ENCODE measurements at regions not wholly inside any gene's neighbourhood (a gene's known extent, or its start where the extent isn't known, plus 50 kb on each side); places are given as distances from the start of the nearest gene placed in this dataset.

DNA sequence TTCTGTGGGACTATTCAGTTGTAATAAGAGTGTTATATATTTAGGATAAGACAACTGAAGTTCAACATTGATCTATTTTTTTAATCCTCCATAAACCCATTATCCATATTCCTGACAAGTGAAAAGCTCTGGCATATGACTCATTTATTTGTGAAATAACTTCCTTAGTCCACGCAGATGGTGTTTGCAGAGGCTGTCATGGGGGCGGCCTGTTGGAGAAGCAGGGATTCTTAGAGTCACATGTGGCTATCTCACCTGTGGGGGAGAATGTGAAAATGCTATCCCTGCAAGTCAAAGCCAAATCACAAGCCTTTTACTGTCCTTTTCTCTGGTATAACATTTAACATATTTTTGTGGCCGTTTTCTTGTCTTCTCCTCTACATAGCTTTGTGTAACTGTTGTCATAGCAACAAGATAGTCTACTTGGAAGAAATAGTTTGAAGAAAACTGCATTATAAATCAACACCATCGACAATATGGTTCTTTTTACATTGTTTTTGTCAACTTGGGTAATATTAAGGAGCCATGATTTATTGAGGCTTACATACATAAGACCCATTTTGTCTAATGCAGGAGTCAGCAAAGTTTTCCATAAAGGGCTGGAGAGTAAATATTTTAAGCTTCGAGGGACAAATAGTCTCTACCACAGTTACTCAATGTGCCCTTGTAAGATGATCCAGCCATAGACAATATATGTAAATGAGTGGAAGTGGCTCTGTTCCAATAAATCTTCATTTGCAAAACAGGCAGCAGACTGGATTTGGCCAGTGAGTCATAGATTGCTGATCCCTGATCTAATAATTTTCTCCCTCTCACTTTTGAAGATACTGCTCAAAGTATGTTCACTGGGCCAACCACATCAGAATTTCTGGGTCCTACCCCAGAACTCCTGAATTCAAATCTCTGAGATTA, 395.0 kb downstream of the DTHD1 start:
- no peak overlapping the region for H3K27ac ChIP-seq (ENCODE audit: extremely low read depth, low read depth, low read length)
- no peak overlapping the region for H3K4me3 ChIP-seq (ENCODE audit: low read depth, low read length)
- no peaks in the 10 kb centered on the region for H3K9me3 ChIP-seq (ENCODE audit: control insufficient read depth, insufficient read depth, low read depth, low read length)
- ChIA-PET POLR2A (no interaction called here), CTCF (no interaction called here)
- TF ChIP-seq HOXD13 (CRISPR knock-in tag; IDR thresholded peaks at IDR 0.05; ENCODE audit: borderline replicate concordance), result no peak
- TF ChIP-seq, protein P1, sequence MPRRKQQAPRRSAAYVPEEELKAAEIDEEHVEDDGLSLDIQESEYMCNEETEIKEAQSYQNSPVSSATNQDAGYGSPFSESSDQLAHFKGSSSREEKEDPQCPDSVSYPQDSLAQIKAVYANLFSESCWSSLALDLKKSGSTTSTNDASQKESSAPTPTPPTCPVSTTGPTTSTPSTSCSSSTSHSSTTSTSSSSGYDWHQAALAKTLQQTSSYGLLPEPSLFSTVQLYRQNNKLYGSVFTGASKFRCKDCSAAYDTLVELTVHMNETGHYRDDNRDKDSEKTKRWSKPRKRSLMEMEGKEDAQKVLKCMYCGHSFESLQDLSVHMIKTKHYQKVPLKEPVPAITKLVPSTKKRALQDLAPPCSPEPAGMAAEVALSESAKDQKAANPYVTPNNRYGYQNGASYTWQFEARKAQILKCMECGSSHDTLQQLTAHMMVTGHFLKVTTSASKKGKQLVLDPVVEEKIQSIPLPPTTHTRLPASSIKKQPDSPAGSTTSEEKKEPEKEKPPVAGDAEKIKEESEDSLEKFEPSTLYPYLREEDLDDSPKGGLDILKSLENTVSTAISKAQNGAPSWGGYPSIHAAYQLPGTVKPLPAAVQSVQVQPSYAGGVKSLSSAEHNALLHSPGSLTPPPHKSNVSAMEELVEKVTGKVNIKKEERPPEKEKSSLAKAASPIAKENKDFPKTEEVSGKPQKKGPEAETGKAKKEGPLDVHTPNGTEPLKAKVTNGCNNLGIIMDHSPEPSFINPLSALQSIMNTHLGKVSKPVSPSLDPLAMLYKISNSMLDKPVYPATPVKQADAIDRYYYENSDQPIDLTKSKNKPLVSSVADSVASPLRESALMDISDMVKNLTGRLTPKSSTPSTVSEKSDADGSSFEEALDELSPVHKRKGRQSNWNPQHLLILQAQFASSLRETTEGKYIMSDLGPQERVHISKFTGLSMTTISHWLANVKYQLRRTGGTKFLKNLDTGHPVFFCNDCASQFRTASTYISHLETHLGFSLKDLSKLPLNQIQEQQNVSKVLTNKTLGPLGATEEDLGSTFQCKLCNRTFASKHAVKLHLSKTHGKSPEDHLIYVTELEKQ (tag by site-specific recombination; IDR thresholded peaks at IDR 0.05; ENCODE audit: borderline replicate concordance), result no peak
- TF ChIP-seq ZNF426 (tag by site-specific recombination; IDR thresholded peaks at IDR 0.05), result no peak
- TF ChIP-seq REPIN1 (tag by site-specific recombination; IDR thresholded peaks at IDR 0.05; ENCODE audit: low read depth), result no peak
- TF ChIP-seq BCL11A (tag by site-specific recombination; IDR thresholded peaks at IDR 0.05; ENCODE audit: low read depth), result no peak
- TF ChIP-seq ZNF423 (tag by site-specific recombination; IDR thresholded peaks at IDR 0.05), result no peak
- TF ChIP-seq SALL2 (tag by site-specific recombination; IDR thresholded peaks at IDR 0.05; ENCODE audit: borderline replicate concordance), result no peak
- TF ChIP-seq, protein P2, sequence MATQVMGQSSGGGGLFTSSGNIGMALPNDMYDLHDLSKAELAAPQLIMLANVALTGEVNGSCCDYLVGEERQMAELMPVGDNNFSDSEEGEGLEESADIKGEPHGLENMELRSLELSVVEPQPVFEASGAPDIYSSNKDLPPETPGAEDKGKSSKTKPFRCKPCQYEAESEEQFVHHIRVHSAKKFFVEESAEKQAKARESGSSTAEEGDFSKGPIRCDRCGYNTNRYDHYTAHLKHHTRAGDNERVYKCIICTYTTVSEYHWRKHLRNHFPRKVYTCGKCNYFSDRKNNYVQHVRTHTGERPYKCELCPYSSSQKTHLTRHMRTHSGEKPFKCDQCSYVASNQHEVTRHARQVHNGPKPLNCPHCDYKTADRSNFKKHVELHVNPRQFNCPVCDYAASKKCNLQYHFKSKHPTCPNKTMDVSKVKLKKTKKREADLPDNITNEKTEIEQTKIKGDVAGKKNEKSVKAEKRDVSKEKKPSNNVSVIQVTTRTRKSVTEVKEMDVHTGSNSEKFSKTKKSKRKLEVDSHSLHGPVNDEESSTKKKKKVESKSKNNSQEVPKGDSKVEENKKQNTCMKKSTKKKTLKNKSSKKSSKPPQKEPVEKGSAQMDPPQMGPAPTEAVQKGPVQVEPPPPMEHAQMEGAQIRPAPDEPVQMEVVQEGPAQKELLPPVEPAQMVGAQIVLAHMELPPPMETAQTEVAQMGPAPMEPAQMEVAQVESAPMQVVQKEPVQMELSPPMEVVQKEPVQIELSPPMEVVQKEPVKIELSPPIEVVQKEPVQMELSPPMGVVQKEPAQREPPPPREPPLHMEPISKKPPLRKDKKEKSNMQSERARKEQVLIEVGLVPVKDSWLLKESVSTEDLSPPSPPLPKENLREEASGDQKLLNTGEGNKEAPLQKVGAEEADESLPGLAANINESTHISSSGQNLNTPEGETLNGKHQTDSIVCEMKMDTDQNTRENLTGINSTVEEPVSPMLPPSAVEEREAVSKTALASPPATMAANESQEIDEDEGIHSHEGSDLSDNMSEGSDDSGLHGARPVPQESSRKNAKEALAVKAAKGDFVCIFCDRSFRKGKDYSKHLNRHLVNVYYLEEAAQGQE (tag by site-specific recombination; IDR thresholded peaks at IDR 0.05), result no peak
- no peak for TF ChIP-seq ZNF214 (tag by site-specific recombination; IDR thresholded peaks at IDR 0.05; ENCODE audit: borderline replicate concordance)
- TF ChIP-seq ZBTB20 (tag by site-specific recombination; IDR thresholded peaks at IDR 0.05), result no peak
- no peak for TF ChIP-seq ZNF785 (tag by site-specific recombination; IDR thresholded peaks at IDR 0.05)
- TF ChIP-seq, protein P3, sequence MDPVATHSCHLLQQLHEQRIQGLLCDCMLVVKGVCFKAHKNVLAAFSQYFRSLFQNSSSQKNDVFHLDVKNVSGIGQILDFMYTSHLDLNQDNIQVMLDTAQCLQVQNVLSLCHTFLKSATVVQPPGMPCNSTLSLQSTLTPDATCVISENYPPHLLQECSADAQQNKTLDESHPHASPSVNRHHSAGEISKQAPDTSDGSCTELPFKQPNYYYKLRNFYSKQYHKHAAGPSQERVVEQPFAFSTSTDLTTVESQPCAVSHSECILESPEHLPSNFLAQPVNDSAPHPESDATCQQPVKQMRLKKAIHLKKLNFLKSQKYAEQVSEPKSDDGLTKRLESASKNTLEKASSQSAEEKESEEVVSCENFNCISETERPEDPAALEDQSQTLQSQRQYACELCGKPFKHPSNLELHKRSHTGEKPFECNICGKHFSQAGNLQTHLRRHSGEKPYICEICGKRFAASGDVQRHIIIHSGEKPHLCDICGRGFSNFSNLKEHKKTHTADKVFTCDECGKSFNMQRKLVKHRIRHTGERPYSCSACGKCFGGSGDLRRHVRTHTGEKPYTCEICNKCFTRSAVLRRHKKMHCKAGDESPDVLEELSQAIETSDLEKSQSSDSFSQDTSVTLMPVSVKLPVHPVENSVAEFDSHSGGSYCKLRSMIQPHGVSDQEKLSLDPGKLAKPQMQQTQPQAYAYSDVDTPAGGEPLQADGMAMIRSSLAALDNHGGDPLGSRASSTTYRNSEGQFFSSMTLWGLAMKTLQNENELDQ (tag by site-specific recombination; IDR thresholded peaks at IDR 0.05; ENCODE audit: low read depth), result no peak
- no peak for TF ChIP-seq GFI1B (tag by site-specific recombination; IDR thresholded peaks at IDR 0.05)
- no peak for TF ChIP-seq YY2 (tag by site-specific recombination; IDR thresholded peaks at IDR 0.05)
- H3K4me1 ChIP-seq (ENCODE audit: control insufficient read depth, insufficient read depth, low read length), result no peaks in the 10 kb centered on the region
- no peaks in the 10 kb centered on the region for H3K36me3 ChIP-seq (ENCODE audit: control insufficient read depth in 2 of 2, insufficient read depth in 1 of 2, low read length in 2 of 2)

DNA sequence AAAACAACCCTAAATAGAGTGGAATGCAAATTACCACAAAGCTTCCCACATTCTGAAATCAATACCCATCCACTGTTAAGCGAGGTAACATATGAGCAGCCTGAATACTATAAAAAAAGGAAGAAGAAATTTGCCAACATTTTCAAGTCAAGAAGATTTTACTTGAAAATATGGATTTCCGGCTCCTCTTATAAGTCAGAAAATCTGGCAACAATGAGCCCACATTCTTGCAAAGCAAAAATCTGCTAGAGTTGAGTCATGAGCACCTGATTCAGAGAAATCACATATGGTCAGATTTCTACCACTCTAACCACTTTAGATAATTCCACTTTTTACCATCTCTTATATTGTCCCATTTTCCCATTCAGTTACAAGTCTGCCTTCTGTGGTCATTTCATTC, 395.7 kb downstream of the DTHD1 start:
- H3K4me1 ChIP-seq (ENCODE audit: control insufficient read depth, insufficient read depth, low read length), result no peaks in the 10 kb centered on the region
- no peak overlapping the region for H3K4me3 ChIP-seq (ENCODE audit: low read depth, low read length)
- H3K27ac ChIP-seq (ENCODE audit: extremely low read depth, low read depth, low read length), result no peak overlapping the region
- CTCF ChIA-PET, result no interaction called here
- POLR2A ChIA-PET, result no interaction called here
- no peaks in the 10 kb centered on the region for H3K9me3 ChIP-seq (ENCODE audit: control insufficient read depth, insufficient read depth, low read depth, low read length)
- H3K36me3 ChIP-seq (ENCODE audit: control insufficient read depth in 2 of 2, insufficient read depth in 1 of 2, low read length in 2 of 2), result no peaks in the 10 kb centered on the region
- TF ChIP-seq ZNF157 (tag by site-specific recombination; IDR thresholded peaks at IDR 0.05) (no peak), ZNF529 (tag by site-specific recombination; IDR thresholded peaks at IDR 0.05; ENCODE audit: insufficient replicate concordance) (no peak), ZNF549 (tag by site-specific recombination; IDR thresholded peaks at IDR 0.05) (no peak), HOXD13 (CRISPR knock-in tag; IDR thresholded peaks at IDR 0.05; ENCODE audit: borderline replicate concordance) (no peak), ZBTB17 (tag by site-specific recombination; IDR thresholded peaks at IDR 0.05) (no peak), ZNF169 (tag by site-specific recombination; IDR thresholded peaks at IDR 0.05) (no peak), ZNF133 (tag by site-specific recombination; IDR thresholded peaks at IDR 0.05) (no peak)
- TF ChIP-seq, protein P4, sequence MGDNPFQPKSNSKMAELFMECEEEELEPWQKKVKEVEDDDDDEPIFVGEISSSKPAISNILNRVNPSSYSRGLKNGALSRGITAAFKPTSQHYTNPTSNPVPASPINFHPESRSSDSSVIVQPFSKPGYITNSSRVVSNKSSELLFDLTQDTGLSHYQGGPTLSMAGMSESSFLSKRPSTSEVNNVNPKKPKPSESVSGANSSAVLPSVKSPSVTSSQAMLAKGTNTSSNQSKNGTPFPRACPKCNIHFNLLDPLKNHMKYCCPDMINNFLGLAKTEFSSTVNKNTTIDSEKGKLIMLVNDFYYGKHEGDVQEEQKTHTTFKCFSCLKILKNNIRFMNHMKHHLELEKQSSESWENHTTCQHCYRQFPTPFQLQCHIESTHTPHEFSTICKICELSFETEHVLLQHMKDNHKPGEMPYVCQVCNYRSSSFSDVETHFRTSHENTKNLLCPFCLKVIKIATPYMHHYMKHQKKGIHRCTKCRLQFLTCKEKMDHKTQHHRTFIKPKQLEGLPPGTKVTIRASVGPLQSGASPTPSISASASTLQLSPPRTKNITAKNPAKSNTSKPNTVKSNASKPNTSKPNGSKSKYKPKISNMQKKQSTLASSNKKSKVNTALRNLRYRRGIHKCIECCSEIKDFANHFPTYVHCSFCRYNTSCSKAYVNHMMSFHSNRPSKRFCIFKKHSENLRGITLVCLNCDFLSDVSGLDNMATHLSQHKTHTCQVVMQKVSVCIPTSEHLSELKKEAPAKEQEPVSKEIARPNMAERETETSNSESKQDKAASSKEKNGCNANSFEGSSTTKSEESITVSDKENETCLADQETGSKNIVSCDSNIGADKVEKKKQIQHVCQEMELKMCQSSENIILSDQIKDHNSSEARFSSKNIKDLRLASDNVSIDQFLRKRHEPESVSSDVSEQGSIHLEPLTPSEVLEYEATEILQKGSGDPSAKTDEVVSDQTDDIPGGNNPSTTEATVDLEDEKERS (tag by site-specific recombination; IDR thresholded peaks at IDR 0.05), result no peak

Measured in HEK293 (cell line).